ENCODE measurements at regions not wholly inside any gene's neighbourhood (a gene's known extent, or its start where the extent isn't known, plus 50 kb on each side); places are given as distances from the start of the nearest gene placed in this dataset.

DNA sequence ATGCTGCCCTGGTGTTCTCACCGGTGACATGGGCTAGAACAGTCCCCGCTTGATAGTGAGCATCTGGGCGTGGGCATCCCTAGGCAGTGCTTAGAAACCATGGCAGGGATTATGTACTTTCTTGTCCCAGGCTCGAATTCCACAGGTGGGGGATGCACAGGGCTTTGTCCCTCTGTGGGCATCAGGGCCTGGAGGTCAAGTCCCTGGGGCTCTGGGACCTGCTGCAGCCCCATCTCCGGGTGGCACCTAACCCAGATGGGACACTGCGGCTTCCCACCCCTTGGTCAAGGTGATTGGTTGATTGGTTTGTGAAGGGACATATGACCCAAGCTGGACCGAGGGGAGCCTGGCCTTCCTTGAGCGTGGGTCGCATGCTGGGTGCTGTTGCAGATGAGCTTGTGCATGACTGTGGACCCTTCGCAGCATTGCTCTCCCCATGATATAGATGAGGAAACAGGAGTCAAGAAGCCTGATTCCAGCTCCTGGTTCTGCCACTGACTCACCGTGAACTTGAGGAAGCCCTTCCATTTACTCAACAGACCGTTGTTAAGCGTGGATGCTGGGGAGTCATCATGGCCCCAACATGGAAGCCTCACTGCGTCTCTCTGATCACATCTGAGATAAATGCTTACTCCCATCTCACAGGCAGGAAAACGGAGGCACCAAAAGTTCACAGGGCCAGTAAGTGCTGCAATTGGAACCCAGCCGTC, 64.0 kb upstream of the RUNX3 start:
- Histone ChIP-seq H3K27me3 (ENCODE audit: control insufficient read depth, insufficient read depth, low read length) (no peaks in the 10 kb centered on the region), H3K4me3 (replicated peaks in 1 of 4; ENCODE audit: control extremely low read depth in 1 of 4, insufficient read depth in 1 of 4, low read depth in 3 of 4, low read length in 4 of 4) (no peak overlapping the region), H3K79me2 (ENCODE audit: control insufficient read depth, insufficient read depth, low read length) (no peaks in the 10 kb centered on the region), H2AFZ (ENCODE audit: low read length) (no peak overlapping the region), H3K27ac (ENCODE audit: insufficient read depth, low read length) (no peak overlapping the region), H3K9me3 (ENCODE audit: control insufficient read depth, insufficient read depth, low read depth, low read length) (no peaks in the 10 kb centered on the region), H4K20me1 (ENCODE audit: control insufficient read depth, extremely low read depth, insufficient read depth, low read length) (no peaks in the 10 kb centered on the region), H3K4me1 (ENCODE audit: control insufficient read depth, extremely low read depth, insufficient read depth, low read length) (no peaks in the 10 kb centered on the region), H3K36me3 (ENCODE audit: control insufficient read depth, insufficient read depth, low read length) (no peaks in the 10 kb centered on the region), H3K4me2 (ENCODE audit: extremely low read depth, insufficient read depth, low read length) (no peak overlapping the region), H3K9ac (ENCODE audit: insufficient read depth, low read length) (no peak overlapping the region)
- DNase-seq (ENCODE audit: low read depth in 2 of 2): no peak
- TF ChIP-seq, protein P1, sequence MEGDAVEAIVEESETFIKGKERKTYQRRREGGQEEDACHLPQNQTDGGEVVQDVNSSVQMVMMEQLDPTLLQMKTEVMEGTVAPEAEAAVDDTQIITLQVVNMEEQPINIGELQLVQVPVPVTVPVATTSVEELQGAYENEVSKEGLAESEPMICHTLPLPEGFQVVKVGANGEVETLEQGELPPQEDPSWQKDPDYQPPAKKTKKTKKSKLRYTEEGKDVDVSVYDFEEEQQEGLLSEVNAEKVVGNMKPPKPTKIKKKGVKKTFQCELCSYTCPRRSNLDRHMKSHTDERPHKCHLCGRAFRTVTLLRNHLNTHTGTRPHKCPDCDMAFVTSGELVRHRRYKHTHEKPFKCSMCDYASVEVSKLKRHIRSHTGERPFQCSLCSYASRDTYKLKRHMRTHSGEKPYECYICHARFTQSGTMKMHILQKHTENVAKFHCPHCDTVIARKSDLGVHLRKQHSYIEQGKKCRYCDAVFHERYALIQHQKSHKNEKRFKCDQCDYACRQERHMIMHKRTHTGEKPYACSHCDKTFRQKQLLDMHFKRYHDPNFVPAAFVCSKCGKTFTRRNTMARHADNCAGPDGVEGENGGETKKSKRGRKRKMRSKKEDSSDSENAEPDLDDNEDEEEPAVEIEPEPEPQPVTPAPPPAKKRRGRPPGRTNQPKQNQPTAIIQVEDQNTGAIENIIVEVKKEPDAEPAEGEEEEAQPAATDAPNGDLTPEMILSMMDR (conservative IDR thresholded peaks at IDR 0.05 in 1 of 2, IDR thresholded peaks at IDR 0.05 in 1 of 2; ENCODE audit: low read depth in 1 of 2, low read length in 2 of 2): no peak
- no peak for TF ChIP-seq EZH2 (IDR thresholded peaks at IDR 0.05; ENCODE audit: low read length, missing control alignments)

DNA sequence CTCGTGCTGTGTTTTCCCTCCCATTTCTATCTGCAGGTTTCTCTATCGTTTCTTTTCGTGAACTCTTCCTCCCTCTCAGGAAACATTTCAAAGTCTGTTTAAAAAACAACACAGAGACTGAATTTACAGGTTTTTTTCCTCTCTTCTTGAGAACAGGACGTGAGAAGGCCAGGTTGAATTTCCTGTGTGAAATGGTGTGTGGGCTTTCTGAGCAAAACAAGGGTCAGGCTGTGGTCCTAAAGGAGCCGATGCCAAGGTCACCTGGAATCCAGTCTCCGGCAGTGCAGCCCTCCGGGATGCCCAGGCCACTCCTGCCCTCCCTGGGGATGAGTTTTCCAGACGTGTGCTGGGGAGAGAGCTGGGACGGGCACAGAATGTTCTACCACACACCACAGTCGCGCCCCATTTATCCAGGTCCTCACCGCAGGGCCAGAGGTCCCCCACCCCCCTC, 62.7 kb upstream of the RUNX3 start:
- Histone ChIP-seq H3K79me2 (ENCODE audit: control insufficient read depth, insufficient read depth, low read length) (no peaks in the 10 kb centered on the region), H3K4me3 (replicated peaks in 1 of 4; ENCODE audit: control extremely low read depth in 1 of 4, insufficient read depth in 1 of 4, low read depth in 3 of 4, low read length in 4 of 4) (no peak overlapping the region), H2AFZ (ENCODE audit: low read length) (no peak overlapping the region), H3K4me2 (ENCODE audit: extremely low read depth, insufficient read depth, low read length) (no peak overlapping the region), H4K20me1 (ENCODE audit: control insufficient read depth, extremely low read depth, insufficient read depth, low read length) (no peaks in the 10 kb centered on the region), H3K4me1 (ENCODE audit: control insufficient read depth, extremely low read depth, insufficient read depth, low read length) (no peaks in the 10 kb centered on the region), H3K9me3 (ENCODE audit: control insufficient read depth, insufficient read depth, low read depth, low read length) (no peaks in the 10 kb centered on the region), H3K27me3 (ENCODE audit: control insufficient read depth, insufficient read depth, low read length) (no peaks in the 10 kb centered on the region), H3K36me3 (ENCODE audit: control insufficient read depth, insufficient read depth, low read length) (no peaks in the 10 kb centered on the region), H3K9ac (ENCODE audit: insufficient read depth, low read length) (no peak overlapping the region), H3K27ac (ENCODE audit: insufficient read depth, low read length) (no peak overlapping the region)
- no peak for DNase-seq (ENCODE audit: low read depth in 2 of 2)
- TF ChIP-seq EZH2 (IDR thresholded peaks at IDR 0.05; ENCODE audit: low read length, missing control alignments): no peak
- TF ChIP-seq, protein P1 (conservative IDR thresholded peaks at IDR 0.05 in 1 of 2, IDR thresholded peaks at IDR 0.05 in 1 of 2; ENCODE audit: low read depth in 1 of 2, low read length in 2 of 2): no peak

DNA sequence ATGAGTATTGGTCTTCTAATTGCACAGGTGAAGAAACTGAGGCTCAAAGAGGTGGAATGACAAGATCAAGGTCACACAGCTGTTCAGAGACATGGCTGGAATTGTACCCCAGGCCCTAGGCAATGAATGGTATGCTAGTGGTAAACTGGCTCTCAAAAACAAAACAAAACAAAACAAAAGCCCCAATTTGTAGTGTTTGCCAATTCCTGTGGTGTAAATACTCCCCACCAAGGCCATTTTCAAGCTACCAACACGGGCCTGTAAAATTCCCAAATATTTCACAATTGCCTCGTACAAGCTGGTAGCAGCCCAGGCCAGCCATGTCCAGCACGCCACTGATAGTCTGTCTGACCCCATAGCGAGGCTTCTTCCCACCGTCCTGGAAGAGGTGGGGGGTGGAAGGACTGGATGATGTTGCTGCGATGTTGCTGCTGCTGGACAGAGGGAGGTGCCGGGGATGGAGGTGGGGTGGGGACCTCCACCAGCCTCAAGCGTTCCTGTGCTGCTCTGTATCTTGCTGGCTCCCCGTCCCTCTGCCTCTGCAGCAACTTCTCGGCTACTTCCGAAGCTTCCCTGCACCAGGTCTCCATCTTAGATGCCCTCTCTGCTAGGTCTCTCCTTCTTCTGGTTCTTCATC, 62.2 kb upstream of the RUNX3 start:
- H4K20me1 ChIP-seq (ENCODE audit: control insufficient read depth, extremely low read depth, insufficient read depth, low read length): no peaks in the 10 kb centered on the region
- H3K27me3 ChIP-seq (ENCODE audit: control insufficient read depth, insufficient read depth, low read length): no peaks in the 10 kb centered on the region
- H3K79me2 ChIP-seq (ENCODE audit: control insufficient read depth, insufficient read depth, low read length): no peaks in the 10 kb centered on the region
- no peaks in the 10 kb centered on the region for H3K36me3 ChIP-seq (ENCODE audit: control insufficient read depth, insufficient read depth, low read length)
- no peak overlapping the region for H3K4me3 ChIP-seq (replicated peaks in 1 of 4; ENCODE audit: control extremely low read depth in 1 of 4, insufficient read depth in 1 of 4, low read depth in 3 of 4, low read length in 4 of 4)
- no peak overlapping the region for H2AFZ ChIP-seq (ENCODE audit: low read length)
- H3K9me3 ChIP-seq (ENCODE audit: control insufficient read depth, insufficient read depth, low read depth, low read length): no peaks in the 10 kb centered on the region
- DNase-seq (ENCODE audit: low read depth in 2 of 2): no peak
- H3K27ac ChIP-seq (ENCODE audit: insufficient read depth, low read length): no peak overlapping the region
- H3K4me2 ChIP-seq (ENCODE audit: extremely low read depth, insufficient read depth, low read length): no peak overlapping the region
- no peak for TF ChIP-seq EZH2 (IDR thresholded peaks at IDR 0.05; ENCODE audit: low read length, missing control alignments)
- TF ChIP-seq, protein P1 (conservative IDR thresholded peaks at IDR 0.05 in 1 of 2, IDR thresholded peaks at IDR 0.05 in 1 of 2; ENCODE audit: low read depth in 1 of 2, low read length in 2 of 2): no peak
- H3K9ac ChIP-seq (ENCODE audit: insufficient read depth, low read length): no peak overlapping the region
- no peaks in the 10 kb centered on the region for H3K4me1 ChIP-seq (ENCODE audit: control insufficient read depth, extremely low read depth, insufficient read depth, low read length)
